Epithelial cell of esophagus (primary cell): ENCODE measurements at regions not wholly inside any gene's neighbourhood (a gene's known extent, or its start where the extent isn't known, plus 50 kb on each side); places are given as distances from the start of the nearest gene placed in this dataset.

Experiments
- DNase-seq: peaks from one replicate; pipeline ENCODE4 v3.0.0; 2010; ENCODE audit warnings: low read depth
- H3K4me3 ChIP-seq: 2 replicates; pipeline ENCODE4 v1.5.1; 2011; ENCODE audit warnings: mild to moderate bottlenecking, low read length, control low read depth
- CTCF ChIP-seq: IDR thresholded peaks from 2 replicates; pipeline ENCODE4 v1.5.1; 2011; ENCODE audit warnings: low read depth, mild to moderate bottlenecking, low read length, control low read depth, inconsistent platforms; ENCODE audit not compliant: insufficient read depth; ENCODE audit errors: missing control alignments

- no peak overlapping the region for H3K4me3 ChIP-seq
- peak; percentile 53 for TF ChIP-seq CTCF
- no peak for DNase-seq
These were observed 57.1 kb downstream of the FAM181B start for GRCh38 chr11:82676483-82677094.

GRCh38 chr11:82675838-82676237 lies 57.8 kb downstream of the FAM181B start:
- H3K4me3 ChIP-seq, result no peak overlapping the region
- no peak for DNase-seq
- TF ChIP-seq CTCF, result no peak

DNA sequence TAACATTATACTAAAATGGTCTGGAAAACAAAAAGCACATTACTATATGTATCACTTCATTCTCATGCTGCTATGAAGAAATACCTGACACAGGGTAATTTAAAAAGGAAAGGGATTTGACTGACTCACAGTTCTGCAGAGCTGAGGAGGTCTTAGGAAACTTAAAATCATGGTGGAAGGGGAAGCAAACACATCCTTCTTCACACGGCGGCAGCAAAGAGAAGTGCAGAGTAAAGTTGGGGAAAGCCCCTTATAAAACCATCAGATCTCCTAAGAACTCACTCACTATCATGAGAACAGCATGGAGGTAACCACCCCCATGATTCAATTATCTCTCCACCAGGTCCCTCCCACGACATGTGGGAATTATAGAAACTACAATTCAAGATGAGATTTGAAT lies 60.0 kb downstream of the FAM181B start:
- TF ChIP-seq CTCF, result no peak
- H3K4me3 ChIP-seq, result no peak overlapping the region
- no peak for DNase-seq

DNA sequence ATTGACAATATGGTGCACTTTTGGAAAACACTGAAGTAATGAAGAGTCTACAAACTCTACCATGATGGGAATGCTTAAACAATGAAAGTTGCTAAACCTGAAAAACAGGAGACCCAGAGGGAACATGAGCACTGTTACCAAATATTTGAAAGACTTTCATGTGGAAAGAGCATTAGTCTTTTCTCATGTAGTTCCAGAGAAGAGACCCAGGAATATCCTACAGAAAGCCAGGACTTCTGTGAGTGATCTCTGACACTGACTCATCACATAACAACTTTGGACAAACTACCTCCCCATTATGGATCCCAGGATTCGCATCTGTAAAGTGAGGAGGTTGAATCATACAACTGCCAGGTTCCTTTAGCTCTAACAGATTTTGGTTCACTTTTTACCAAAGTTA lies 62.2 kb downstream of the FAM181B start:
- no peak overlapping the region for H3K4me3 ChIP-seq
- TF ChIP-seq CTCF, result no peak
- peak; percentile 60 for DNase-seq

DNA sequence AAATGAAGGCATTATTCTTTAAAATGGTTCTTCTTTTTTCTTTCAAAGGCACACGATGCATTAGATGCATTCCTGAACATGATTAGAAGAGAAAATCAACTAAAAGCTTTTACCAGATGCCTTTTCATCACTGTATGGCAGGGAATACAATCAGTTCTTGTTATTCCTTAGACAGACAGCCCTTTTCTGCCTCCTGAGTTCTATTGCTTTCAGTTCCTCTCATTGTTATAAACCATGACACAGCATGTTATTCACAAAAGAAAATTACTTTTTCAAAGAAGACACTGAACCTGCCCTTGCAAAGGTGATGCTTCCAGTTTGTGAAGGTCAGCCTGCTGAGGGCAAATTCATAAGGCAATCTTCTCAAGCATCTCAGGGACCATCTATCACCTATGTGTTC lies 70.1 kb downstream of the FAM181B start:
- no peak overlapping the region for H3K4me3 ChIP-seq
- no peak for TF ChIP-seq CTCF
- DNase-seq, result no peak

DNA sequence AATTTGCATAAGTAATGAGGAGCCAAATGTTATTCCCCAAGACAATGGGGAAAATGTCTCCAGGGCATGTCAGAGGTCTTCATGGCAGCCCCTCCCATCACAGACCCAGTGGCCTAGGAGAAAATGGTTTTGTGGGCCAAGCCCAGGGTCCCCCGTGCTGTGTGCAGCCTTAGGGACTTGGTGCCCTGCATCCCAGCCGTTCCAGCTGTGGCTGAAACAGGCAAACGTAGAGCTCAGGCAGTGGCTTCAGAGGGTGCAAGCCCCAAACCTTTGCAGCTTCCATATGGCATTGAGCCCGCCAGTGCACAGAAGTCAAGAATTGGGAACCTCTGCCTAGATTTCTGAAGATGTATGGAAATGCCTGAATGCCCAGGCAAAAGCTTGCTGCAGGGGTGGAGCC lies 79.9 kb downstream of the FAM181B start:
- TF ChIP-seq CTCF, result no peak
- no peak for DNase-seq
- no peak overlapping the region for H3K4me3 ChIP-seq

GRCh38 chr11:82639251-82639650 lies 94.4 kb downstream of the FAM181B start:
- DNase-seq, result no peak
- no peak overlapping the region for H3K4me3 ChIP-seq
- no peak for TF ChIP-seq CTCF
